ENCODE measurements at regions not wholly inside any gene's neighbourhood (a gene's known extent, or its start where the extent isn't known, plus 50 kb on each side); places are given as distances from the start of the nearest gene placed in this dataset.

GRCh38 chr21:28442085-28442484 lies 550.6 kb downstream of the LTN1 start:
- no peak for TF ChIP-seq CTCF (IDR thresholded peaks at IDR 0.05)
- TF ChIP-seq POLR2AphosphoS5 (IDR thresholded peaks at IDR 0.05), result no peak

All from transverse colon (tissue), 4 donors.